ENCODE measurements at regions not wholly inside any gene's neighbourhood (a gene's known extent, or its start where the extent isn't known, plus 50 kb on each side); places are given as distances from the start of the nearest gene placed in this dataset.

GRCh38 chr2:15752552-15753232, 161.0 kb downstream of the DDX1 start:
- TF ChIP-seq CTCF (IDR thresholded peaks at IDR 0.05) = no peak
- DNase-seq = no peak
- no peak overlapping the region for H3K4me3 Mint-ChIP-seq
- no peaks in the 10 kb centered on the region for H3K9me3 Mint-ChIP-seq
- H3K4me1 Mint-ChIP-seq (ENCODE audit: low read depth) = no peaks in the 10 kb centered on the region
- no peaks in the 10 kb centered on the region for H3K36me3 Mint-ChIP-seq (ENCODE audit: low read depth)
- no peak overlapping the region for H3K27ac Mint-ChIP-seq
- H3K27me3 Mint-ChIP-seq (ENCODE audit: insufficient read depth) = peaks cover 10% of the 10 kb centered on the region

- Mint-ChIP-seq H3K27me3 (ENCODE audit: insufficient read depth) (peaks cover 10% of the 10 kb centered on the region), H3K4me3 (no peak overlapping the region), H3K4me1 (ENCODE audit: low read depth) (no peaks in the 10 kb centered on the region), H3K36me3 (ENCODE audit: low read depth) (no peaks in the 10 kb centered on the region), H3K27ac (no peak overlapping the region), H3K9me3 (no peaks in the 10 kb centered on the region)
- no peak for TF ChIP-seq CTCF (IDR thresholded peaks at IDR 0.05)
- no peak for DNase-seq
Observed at GRCh38 chr2:15753233-15753798, 161.6 kb downstream of the DDX1 start.

GRCh38 chr2:15753811-15754702, 162.4 kb downstream of the DDX1 start:
- no peak overlapping the region for H3K27ac Mint-ChIP-seq
- peaks cover 10% of the 10 kb centered on the region for H3K27me3 Mint-ChIP-seq (ENCODE audit: insufficient read depth)
- no peak for DNase-seq
- no peaks in the 10 kb centered on the region for H3K36me3 Mint-ChIP-seq (ENCODE audit: low read depth)
- no peaks in the 10 kb centered on the region for H3K4me1 Mint-ChIP-seq (ENCODE audit: low read depth)
- no peaks in the 10 kb centered on the region for H3K9me3 Mint-ChIP-seq
- no peak for TF ChIP-seq CTCF (IDR thresholded peaks at IDR 0.05)
- H3K4me3 Mint-ChIP-seq = no peak overlapping the region

GRCh38 chr2:15754703-15755099, 163.0 kb downstream of the DDX1 start:
- no peak for DNase-seq
- no peaks in the 10 kb centered on the region for H3K36me3 Mint-ChIP-seq (ENCODE audit: low read depth)
- no peak for TF ChIP-seq CTCF (IDR thresholded peaks at IDR 0.05)
- H3K9me3 Mint-ChIP-seq = no peaks in the 10 kb centered on the region
- no peaks in the 10 kb centered on the region for H3K4me1 Mint-ChIP-seq (ENCODE audit: low read depth)
- H3K4me3 Mint-ChIP-seq = no peak overlapping the region
- H3K27ac Mint-ChIP-seq = no peak overlapping the region
- peaks cover 10% of the 10 kb centered on the region for H3K27me3 Mint-ChIP-seq (ENCODE audit: insufficient read depth)

- Mint-ChIP-seq H3K4me3 (no peak overlapping the region), H3K9me3 (no peaks in the 10 kb centered on the region), H3K4me1 (ENCODE audit: low read depth) (no peaks in the 10 kb centered on the region), H3K36me3 (ENCODE audit: low read depth) (no peaks in the 10 kb centered on the region), H3K27me3 (ENCODE audit: insufficient read depth) (peaks cover 6% of the 10 kb centered on the region), H3K27ac (no peak overlapping the region)
- no peak for DNase-seq
- no peak for TF ChIP-seq CTCF (IDR thresholded peaks at IDR 0.05)
Observed at GRCh38 chr2:15755528-15755927, 163.9 kb downstream of the DDX1 start.
